SK-N-SH (cell line): ENCODE measurements at regions not wholly inside any gene's neighbourhood (a gene's known extent, or its start where the extent isn't known, plus 50 kb on each side); places are given as distances from the start of the nearest gene placed in this dataset.

Experiments
- EZH2phosphoT487 ChIP-seq: fragments of 200-600 bp; sonication (generic); IDR thresholded peaks from 2 replicates; pipeline ENCODE4 v1.6.1; 2017; ENCODE audit warnings: low read depth, mixed run types, mild to moderate bottlenecking, antibody characterized with exemption, moderate library complexity, borderline replicate concordance
- GABPA ChIP-seq: IDR thresholded peaks from 2 replicates; pipeline ENCODE4 v1.4.0; 2012; ENCODE audit warnings: low read depth, mild to moderate bottlenecking
- NRF1 ChIP-seq: IDR thresholded peaks from 2 replicates; pipeline ENCODE4 v1.6.1; 2012; ENCODE audit warnings: low read depth, mild to moderate bottlenecking, low read length
- RAD21 ChIP-seq: IDR thresholded peaks from 2 replicates; pipeline ENCODE4 v1.6.1; 2012; ENCODE audit warnings: mild to moderate bottlenecking, low read length
- TAF1 ChIP-seq: IDR thresholded peaks from 2 replicates; pipeline ENCODE4 v1.6.1; 2012; ENCODE audit warnings: low read depth, mild to moderate bottlenecking, low read length, moderate library complexity, borderline replicate concordance
- TCF12 ChIP-seq: IDR thresholded peaks from 2 replicates; pipeline ENCODE4 v1.4.0; 2012
- TF ChIP-seq, protein P1 (sequence below): fragments of 200-600 bp; sonication (generic); IDR thresholded peaks from 2 replicates; pipeline ENCODE4 v1.6.1; 2017; ENCODE audit warnings: antibody characterized with exemption, mild to moderate bottlenecking, moderate library complexity
- TF ChIP-seq, protein P2 (sequence below): IDR thresholded peaks from 2 replicates; pipeline ENCODE4 v1.4.0; 2012; ENCODE audit warnings: low read depth, borderline replicate concordance

DNA sequence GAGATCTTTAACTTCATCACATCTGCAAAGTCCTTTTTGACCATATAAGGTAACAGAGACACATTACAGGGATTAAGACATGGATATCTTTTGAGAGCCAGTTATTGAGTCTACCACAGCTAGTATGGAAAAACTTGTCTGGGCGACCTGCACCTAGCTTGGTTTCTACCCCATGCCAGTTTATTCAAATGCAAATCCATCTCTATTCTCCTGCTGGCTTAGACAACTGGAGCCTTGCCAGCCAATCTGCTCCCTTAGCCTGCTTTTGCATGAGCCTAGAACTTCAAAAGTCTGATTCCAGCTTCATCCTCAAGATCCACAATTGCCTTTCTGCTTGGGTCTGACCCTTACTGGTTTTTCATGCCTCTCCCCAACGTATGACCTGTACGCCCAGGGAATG lies 212.0 kb upstream of the AFF2 start:
- TF ChIP-seq TCF12 (no peak), GABPA (no peak), EZH2phosphoT487 (no peak), RAD21 (no peak), TAF1 (no peak), NRF1 (no peak)
- TF ChIP-seq, protein P1, sequence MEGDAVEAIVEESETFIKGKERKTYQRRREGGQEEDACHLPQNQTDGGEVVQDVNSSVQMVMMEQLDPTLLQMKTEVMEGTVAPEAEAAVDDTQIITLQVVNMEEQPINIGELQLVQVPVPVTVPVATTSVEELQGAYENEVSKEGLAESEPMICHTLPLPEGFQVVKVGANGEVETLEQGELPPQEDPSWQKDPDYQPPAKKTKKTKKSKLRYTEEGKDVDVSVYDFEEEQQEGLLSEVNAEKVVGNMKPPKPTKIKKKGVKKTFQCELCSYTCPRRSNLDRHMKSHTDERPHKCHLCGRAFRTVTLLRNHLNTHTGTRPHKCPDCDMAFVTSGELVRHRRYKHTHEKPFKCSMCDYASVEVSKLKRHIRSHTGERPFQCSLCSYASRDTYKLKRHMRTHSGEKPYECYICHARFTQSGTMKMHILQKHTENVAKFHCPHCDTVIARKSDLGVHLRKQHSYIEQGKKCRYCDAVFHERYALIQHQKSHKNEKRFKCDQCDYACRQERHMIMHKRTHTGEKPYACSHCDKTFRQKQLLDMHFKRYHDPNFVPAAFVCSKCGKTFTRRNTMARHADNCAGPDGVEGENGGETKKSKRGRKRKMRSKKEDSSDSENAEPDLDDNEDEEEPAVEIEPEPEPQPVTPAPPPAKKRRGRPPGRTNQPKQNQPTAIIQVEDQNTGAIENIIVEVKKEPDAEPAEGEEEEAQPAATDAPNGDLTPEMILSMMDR, result no peak
- TF ChIP-seq, protein P2, sequence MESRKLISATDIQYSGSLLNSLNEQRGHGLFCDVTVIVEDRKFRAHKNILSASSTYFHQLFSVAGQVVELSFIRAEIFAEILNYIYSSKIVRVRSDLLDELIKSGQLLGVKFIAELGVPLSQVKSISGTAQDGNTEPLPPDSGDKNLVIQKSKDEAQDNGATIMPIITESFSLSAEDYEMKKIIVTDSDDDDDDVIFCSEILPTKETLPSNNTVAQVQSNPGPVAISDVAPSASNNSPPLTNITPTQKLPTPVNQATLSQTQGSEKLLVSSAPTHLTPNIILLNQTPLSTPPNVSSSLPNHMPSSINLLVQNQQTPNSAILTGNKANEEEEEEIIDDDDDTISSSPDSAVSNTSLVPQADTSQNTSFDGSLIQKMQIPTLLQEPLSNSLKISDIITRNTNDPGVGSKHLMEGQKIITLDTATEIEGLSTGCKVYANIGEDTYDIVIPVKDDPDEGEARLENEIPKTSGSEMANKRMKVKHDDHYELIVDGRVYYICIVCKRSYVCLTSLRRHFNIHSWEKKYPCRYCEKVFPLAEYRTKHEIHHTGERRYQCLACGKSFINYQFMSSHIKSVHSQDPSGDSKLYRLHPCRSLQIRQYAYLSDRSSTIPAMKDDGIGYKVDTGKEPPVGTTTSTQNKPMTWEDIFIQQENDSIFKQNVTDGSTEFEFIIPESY, result no peak
